ENCODE measurements at regions not wholly inside any gene's neighbourhood (a gene's known extent, or its start where the extent isn't known, plus 50 kb on each side); places are given as distances from the start of the nearest gene placed in this dataset.

DNA sequence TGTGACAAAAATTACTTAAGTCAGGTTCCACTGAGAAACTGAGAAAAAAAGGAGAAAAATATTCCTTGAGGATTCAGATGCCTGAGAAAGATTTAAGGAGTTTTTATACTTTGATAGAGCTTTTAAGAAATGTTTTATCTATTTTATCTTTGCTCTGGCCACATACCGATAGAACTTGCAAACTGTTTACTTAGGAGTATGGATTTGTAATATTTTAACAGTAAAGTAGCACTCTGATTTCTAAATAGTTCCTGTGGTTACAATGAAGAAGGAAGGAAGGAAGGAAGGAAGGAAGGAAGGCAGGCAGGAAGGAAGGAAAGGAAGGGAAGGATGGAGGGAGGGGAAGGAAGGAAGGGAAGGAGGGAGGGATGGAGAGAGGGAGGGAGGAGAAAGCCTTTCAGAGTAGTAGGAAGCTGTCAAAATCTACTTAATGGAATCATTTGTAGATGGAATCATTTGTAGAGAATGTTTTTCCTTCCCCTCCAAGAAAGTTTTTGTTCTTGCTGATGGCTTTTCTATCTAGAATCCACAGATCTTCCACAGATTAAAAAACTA lies 489.0 kb upstream of the ANKRD30A start:
- no peak for TF ChIP-seq CTCF (IDR thresholded peaks at IDR 0.05)
- TF ChIP-seq POLR2A (IDR thresholded peaks at IDR 0.05), result no peak
